MM.1S (cell line): ENCODE measurements at regions not wholly inside any gene's neighbourhood (a gene's known extent, or its start where the extent isn't known, plus 50 kb on each side); places are given as distances from the start of the nearest gene placed in this dataset.
"Not testable (repeated sequence)": the region's sequence is repeated elsewhere in the genome, so short reads cannot be mapped to it uniquely, and the experiment has no call there.

Experiments
- DNase-seq: peaks from one replicate; pipeline ENCODE4 v3.0.0-alpha.2; 2015
- H2AFZ ChIP-seq: fragments of 300-600 bp; sonication (generic); 2 replicates; pipeline ENCODE4 v1.6.0; 2016; ENCODE audit warnings: antibody characterized with exemption, low read length
- H3F3A ChIP-seq: fragments of 300-600 bp; sonication (generic); 2 replicates; pipeline ENCODE4 v1.6.1; 2016; ENCODE audit warnings: mild to moderate bottlenecking, antibody characterized with exemption, low read length, moderate library complexity, mixed read lengths; ENCODE audit not compliant: insufficient read depth
- H3K27ac ChIP-seq: fragments of 300-600 bp; sonication (generic); 2 replicates; pipeline ENCODE4 v1.5.1; 2016; ENCODE audit warnings: mild to moderate bottlenecking, low read length
- H3K27me3 ChIP-seq: fragments of 300-600 bp; sonication (generic); replicated peaks from 2 replicates; pipeline ENCODE4 v1.6.0; 2016; ENCODE audit warnings: low read length; ENCODE audit not compliant: insufficient read depth
- H3K36me3 ChIP-seq: fragments of 300-600 bp; sonication (generic); replicated peaks from 2 replicates; pipeline ENCODE4 v1.6.1; 2016; ENCODE audit warnings: mild to moderate bottlenecking, low read length, mixed read lengths; ENCODE audit not compliant: insufficient read depth
- H3K4me1 ChIP-seq: fragments of 300-600 bp; sonication (generic); 2 replicates; pipeline ENCODE4 v1.6.1; 2016; ENCODE audit warnings: low read length, mixed read lengths
- H3K4me2 ChIP-seq: fragments of 300-600 bp; sonication (generic); 2 replicates; pipeline ENCODE4 v1.6.0; 2016; ENCODE audit warnings: low read depth, low read length
- H3K4me3 ChIP-seq: fragments of 300-600 bp; sonication (generic); 2 replicates; pipeline ENCODE4 v1.5.1; 2016; ENCODE audit warnings: low read length, mixed read lengths
- H3K79me2 ChIP-seq: fragments of 300-600 bp; sonication (generic); 2 replicates; pipeline ENCODE4 v1.6.1; 2016; ENCODE audit warnings: mixed run types, low read length, mixed read lengths
- H3K9ac ChIP-seq: fragments of 300-600 bp; sonication (generic); 2 replicates; pipeline ENCODE4 v1.6.1; 2016; ENCODE audit warnings: low read length, mixed read lengths
- H3K9me2 ChIP-seq: fragments of 300-600 bp; sonication (generic); replicated peaks from 2 replicates; pipeline ENCODE4 v1.6.1; 2016; ENCODE audit warnings: mild to moderate bottlenecking, low read length, mixed read lengths; ENCODE audit not compliant: insufficient read depth
- H3K9me3 ChIP-seq: fragments of 300-600 bp; sonication (generic); replicated peaks from 2 replicates; pipeline ENCODE4 v1.6.1; 2016; ENCODE audit warnings: mild to moderate bottlenecking, low read length, mixed read lengths; ENCODE audit not compliant: insufficient read depth
- H4K20me1 ChIP-seq: fragments of 300-600 bp; sonication (generic); 2 replicates; pipeline ENCODE4 v1.6.1; 2016; ENCODE audit warnings: mild to moderate bottlenecking, low read length, moderate library complexity, mixed read lengths; ENCODE audit not compliant: insufficient read depth
- CTCF ChIP-seq: fragments of 300-600 bp; sonication (generic); IDR thresholded peaks from 2 replicates; pipeline ENCODE4 v1.5.1; 2016; ENCODE audit warnings: antibody characterized with exemption, low read length, mixed read lengths
- EZH2 ChIP-seq: fragments of 300-600 bp; sonication (generic); optimal IDR thresholded peaks from 2 replicates; pipeline ENCODE3; 2017; ENCODE audit warnings: low read depth, mild to moderate bottlenecking, antibody characterized with exemption, low read length, mixed read lengths
- EZH2phosphoT487 ChIP-seq: fragments of 300-600 bp; sonication (generic); IDR thresholded peaks from 2 replicates; pipeline ENCODE4 v1.6.1; 2018; ENCODE audit warnings: antibody characterized with exemption, low read length

GRCh38 chr9:25117791-25118190, 560.5 kb downstream of the TUSC1 start:
- Histone ChIP-seq H3K4me1 (no peaks in the 10 kb centered on the region), H3K9me2 (no peaks in the 10 kb centered on the region), H3K9me3 (no peaks in the 10 kb centered on the region), H3K27me3 (no peaks in the 10 kb centered on the region), H3K36me3 (no peaks in the 10 kb centered on the region), H3K27ac (no peak overlapping the region), H2AFZ (no peak overlapping the region), H3K9ac (no peak overlapping the region), H3K79me2 (no peaks in the 10 kb centered on the region), H3K4me3 (no peak overlapping the region), H4K20me1 (no peaks in the 10 kb centered on the region), H3F3A (no peaks in the 10 kb centered on the region), H3K4me2 (no peak overlapping the region)
- no peak for DNase-seq
- TF ChIP-seq CTCF, result no peak
- TF ChIP-seq EZH2phosphoT487, result no peak
- TF ChIP-seq EZH2, result no peak

GRCh38 chr9:25102204-25102603, 556.5 kb upstream of the IZUMO3 start:
- not testable (repeated sequence) for H3K36me3 ChIP-seq, H3K79me2 ChIP-seq, H3K27me3 ChIP-seq, H3K4me3 ChIP-seq, H3K9me3 ChIP-seq, H3K4me2 ChIP-seq, H3F3A ChIP-seq, H3K27ac ChIP-seq, H3K9ac ChIP-seq, H2AFZ ChIP-seq, DNase-seq, H4K20me1 ChIP-seq, H3K4me1 ChIP-seq, H3K9me2 ChIP-seq

GRCh38 chr9:25094518-25094917, 548.8 kb upstream of the IZUMO3 start:
- Histone ChIP-seq H3K9me2 (no peaks in the 10 kb centered on the region), H3K9ac (no peak overlapping the region), H3F3A (no peaks in the 10 kb centered on the region), H3K27me3 (no peaks in the 10 kb centered on the region), H3K36me3 (no peaks in the 10 kb centered on the region), H3K79me2 (no peaks in the 10 kb centered on the region), H3K4me1 (no peaks in the 10 kb centered on the region), H3K9me3 (no peaks in the 10 kb centered on the region), H3K4me3 (no peak overlapping the region), H2AFZ (no peak overlapping the region), H3K27ac (no peak overlapping the region), H4K20me1 (no peaks in the 10 kb centered on the region), H3K4me2 (no peak overlapping the region)
- no peak for TF ChIP-seq EZH2
- TF ChIP-seq CTCF, result no peak
- TF ChIP-seq EZH2phosphoT487, result no peak
- no peak for DNase-seq

GRCh38 chr9:25078202-25078601, 532.5 kb upstream of the IZUMO3 start:
- TF ChIP-seq EZH2, result no peak
- Histone ChIP-seq H3K9me3 (no peaks in the 10 kb centered on the region), H3K9me2 (no peaks in the 10 kb centered on the region), H3K4me2 (no peak overlapping the region), H4K20me1 (no peaks in the 10 kb centered on the region), H3K4me3 (no peak overlapping the region), H3K27ac (no peak overlapping the region), H3K36me3 (no peaks in the 10 kb centered on the region), H3F3A (no peaks in the 10 kb centered on the region), H3K9ac (no peak overlapping the region), H3K27me3 (no peaks in the 10 kb centered on the region), H3K4me1 (no peaks in the 10 kb centered on the region), H3K79me2 (no peaks in the 10 kb centered on the region), H2AFZ (no peak overlapping the region)
- DNase-seq, result no peak
